ENCODE measurements at regions not wholly inside any gene's neighbourhood (a gene's known extent, or its start where the extent isn't known, plus 50 kb on each side); places are given as distances from the start of the nearest gene placed in this dataset.
A peak's percentile ranks its signal among the peaks of the same experiment; 100 is the strongest.

DNA sequence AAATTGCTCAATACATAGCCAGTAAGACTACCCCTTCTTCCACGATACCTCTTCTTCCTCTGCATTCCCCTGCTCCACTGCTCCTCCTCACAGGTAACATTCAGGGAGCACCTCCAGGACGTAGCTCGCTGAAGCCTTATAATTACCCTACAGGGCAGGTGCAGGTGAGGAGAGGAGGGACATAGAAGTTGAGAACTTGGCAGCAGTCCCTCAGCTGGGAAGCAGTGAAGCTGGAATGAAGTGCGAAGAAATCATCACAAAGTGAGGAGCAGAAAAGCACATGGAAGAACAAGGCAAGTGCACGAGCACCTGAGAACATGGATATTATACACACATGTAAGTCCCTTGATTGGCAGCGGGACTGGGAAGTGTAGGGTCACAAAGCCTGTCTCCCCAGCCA lies 118.2 kb downstream of the HSD17B3 start:
- DNase-seq (ENCODE audit: low spot score): no peak

DNA sequence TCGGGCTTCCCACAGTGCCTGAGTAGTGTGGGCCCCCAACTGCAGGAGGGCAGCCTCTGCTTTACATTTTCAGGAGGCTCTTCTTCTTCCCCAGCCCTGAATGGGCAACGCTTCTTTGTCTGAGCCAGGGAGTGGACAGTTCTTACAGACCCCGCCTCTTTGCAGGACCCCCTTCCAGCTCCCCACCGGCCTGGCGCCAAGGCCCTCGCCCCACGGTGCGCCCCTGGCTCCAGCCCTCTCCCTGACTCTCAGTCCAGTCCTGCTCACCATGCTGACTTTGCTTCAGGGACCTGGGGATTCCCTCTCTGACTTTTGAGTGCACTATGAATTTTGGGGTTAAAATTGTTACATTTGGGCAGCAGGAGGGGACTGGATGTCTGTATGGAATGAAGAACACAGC lies 123.8 kb downstream of the HSD17B3 start:
- no peak for DNase-seq (ENCODE audit: low spot score)

DNA sequence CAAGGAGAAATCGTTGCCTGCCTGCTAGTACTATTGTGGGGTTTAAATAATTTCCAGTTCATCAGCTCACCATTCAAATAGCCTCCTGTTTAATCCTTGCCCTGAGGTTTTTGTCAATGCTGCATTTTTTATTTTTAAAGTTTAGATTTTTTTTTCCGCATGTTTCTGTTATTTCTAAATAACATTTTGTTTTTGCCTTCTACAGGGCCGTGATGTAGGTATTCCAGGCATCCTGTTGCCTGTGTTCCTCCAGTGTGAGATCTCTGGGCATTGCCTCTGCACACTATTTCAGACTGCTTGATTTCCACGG lies 124.3 kb downstream of the HSD17B3 start:
- no peak for DNase-seq (ENCODE audit: low spot score)

DNA sequence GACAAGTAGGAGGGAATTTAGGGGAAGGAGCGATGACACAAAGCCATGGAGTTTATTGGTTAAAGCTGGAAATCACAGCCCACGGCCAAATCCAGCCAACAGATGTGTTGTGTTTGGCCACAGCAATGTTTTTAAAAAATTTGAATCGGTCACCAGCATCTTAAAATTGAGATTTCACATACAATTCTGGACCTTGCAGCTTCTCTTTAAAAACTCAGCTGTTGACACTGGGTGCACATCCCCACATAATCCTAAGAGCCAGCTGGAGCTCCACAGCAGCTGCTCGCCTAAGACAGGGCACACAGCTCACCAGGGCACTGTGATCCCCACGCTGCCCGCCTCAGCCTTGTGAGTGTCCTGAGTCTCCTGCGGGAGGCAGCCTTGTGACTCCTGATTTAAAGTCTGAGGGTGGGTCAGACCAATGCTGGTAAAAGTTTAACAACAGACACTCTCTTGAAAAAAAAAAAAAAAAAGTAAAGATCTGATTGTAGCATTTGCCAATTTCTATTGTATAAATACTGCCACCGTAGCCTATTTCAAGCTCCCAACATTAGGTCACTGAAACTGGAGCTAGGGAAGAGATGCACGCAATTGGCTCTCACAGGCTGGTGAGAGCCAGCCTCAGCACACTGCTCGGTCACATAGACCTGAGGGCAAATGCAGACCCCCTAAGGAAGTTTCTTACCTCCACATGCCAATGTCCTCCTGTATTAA lies 124.8 kb downstream of the HSD17B3 start:
- peak; percentile 54 for DNase-seq (ENCODE audit: low spot score)

DNA sequence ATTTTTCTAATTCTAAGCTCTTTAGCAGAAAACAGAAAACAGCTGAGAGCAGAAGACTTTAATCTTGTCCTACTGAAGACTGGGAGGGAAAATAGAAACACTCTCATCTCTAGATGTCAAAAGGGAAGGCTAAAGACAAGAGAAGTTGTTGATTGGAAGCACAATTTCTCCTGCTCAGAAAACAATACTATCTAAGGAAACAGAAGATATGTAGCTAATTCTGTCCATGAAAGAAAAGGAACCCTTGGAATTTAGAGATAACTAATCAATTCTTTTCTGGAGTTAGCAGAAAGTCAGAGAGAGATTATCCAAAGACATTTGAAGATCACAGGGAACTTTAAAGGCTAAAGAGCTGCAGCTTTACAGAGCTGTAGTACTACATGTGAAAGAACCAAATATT lies 126.2 kb downstream of the HSD17B3 start:
- DNase-seq (ENCODE audit: low spot score): no peak

DNA sequence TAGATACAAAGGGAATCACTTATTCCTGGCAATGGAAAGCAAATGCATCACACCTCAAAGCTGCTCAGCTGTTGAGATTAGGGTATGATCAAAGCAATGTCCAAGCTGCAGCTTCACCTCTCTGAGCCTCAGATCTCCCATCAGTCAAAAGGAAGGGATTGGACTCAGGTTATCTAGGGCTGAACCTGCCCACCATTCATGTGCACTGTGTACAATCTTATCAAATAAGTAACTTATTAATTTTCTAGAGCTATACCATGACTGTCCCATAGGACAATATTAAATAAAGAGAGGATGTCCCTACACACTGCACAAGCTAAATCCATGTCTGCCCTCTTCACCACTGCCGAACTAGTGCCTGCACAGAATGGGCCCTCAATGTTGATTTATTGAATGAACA lies 127.0 kb downstream of the HSD17B3 start:
- DNase-seq (ENCODE audit: low spot score): no peak

DNA sequence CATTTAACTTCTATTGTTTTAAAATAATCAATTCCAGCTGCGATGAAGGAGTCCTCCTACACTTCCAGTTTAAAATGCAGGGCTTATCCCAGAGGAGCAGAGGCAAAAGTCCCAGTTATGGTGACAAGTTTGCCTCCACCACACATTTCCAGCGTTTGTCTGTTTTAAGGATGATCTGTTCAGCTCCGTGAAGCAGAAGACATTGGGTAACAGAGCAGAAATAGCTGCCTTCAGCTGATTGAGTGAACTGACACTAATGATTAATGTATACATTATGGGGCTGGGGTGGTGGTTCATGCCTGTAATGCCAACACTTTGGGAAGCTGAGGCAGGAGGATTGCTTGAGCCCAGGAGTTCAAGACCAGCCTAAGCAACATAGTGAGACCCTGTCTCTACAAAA lies 127.6 kb downstream of the HSD17B3 start:
- no peak for DNase-seq (ENCODE audit: low spot score)

DNA sequence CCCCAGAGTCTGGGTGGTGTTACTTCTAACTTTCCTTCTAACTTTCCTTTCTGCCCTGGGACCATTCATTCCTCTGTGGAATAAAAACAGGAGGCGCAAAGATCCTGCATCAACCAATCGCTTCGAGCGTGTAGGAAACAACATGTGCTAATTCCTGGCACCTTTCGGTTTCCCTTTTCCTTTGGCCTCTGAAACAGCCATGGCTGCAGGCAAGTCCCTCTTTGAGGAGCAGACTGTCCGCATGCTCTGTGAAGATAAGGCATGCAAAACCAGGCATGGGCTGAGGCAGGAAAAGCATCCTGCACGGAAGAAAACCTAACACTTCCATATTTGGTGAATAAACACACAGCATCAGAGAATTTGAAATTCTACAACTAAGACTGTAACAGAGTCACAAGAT lies 128.3 kb downstream of the HSD17B3 start:
- DNase-seq (ENCODE audit: low spot score): no peak

DNA sequence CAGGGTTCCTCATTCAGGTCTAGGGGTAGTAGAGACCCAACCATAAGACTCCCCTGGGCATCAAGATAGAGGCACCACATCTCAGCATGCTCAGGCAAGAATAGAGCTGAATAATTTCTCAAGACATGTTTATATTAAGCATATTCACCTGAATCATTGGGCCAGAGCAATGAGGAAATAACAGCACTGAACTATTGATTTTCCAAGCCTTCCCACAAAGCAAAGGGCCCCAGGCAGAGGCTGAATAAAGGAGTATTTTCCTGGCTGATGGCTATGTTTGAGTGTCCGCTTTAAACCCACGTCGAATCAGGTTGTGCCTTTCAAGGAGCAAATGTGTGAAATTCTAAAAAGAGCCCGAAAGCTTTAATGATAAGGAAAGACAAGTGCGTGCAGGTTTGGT lies 129.2 kb downstream of the HSD17B3 start:
- DNase-seq (ENCODE audit: low spot score): no peak

DNA sequence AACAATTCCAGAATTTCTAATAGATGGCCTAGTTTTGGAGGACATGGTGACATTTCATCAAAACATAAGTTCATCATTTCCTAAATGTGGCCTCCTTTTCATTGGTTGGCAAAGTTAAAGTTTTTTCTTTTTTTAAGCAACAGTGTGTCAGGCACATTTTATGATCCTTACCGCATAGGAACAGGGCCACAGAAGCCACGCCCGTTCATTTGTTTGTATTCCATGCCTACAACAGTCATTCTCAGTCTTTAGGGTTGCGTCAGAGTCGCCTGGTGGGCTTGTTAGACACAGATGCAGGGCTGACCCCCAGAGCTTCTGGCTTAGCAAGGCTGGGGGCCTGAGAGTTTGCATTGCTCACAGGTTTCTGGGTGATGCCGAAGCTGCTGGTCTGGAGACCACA lies 130.2 kb downstream of the HSD17B3 start:
- no peak for DNase-seq (ENCODE audit: low spot score)

DNA sequence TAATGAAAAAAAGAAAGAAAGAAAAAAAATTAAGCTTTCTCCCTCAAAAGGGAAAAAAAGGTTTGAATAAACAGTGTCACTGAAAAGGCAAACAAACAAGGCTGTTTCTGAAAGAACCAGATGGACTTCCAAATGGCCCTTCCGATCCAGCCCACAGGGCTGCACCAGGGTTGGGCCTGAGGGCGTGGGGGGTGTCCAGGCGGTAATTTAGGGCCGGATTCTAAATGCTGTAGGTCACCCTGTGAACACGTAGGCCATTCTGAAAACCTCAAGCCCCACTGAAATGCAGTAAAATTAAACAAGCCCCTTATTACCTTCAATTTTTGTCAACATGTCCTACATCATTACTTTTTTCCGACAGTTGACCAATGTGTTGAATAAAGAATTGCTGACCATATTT lies 132.1 kb downstream of the HSD17B3 start:
- DNase-seq (ENCODE audit: low spot score): no peak

DNA sequence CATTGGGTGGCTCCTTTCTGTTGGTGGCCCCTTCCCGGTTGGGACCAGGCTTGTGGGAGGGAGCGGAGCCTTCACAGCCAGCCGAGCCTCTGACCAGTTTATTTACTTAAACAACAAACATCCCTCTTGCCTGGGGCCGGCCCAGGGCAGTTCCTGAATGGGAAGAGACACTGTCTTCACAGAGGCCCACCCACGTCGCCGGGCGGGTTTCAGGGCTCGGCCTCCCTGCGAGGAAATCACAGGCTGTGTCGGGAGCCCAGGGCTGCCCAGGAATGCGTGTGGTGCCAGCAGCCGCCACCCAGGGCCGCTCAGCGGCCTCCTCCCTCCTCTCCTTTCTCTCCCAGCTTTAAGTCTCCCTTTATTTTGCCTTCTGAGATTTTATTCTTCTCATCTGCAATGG lies 132.5 kb downstream of the HSD17B3 start:
- DNase-seq (ENCODE audit: low spot score): peak; percentile 5

DNA sequence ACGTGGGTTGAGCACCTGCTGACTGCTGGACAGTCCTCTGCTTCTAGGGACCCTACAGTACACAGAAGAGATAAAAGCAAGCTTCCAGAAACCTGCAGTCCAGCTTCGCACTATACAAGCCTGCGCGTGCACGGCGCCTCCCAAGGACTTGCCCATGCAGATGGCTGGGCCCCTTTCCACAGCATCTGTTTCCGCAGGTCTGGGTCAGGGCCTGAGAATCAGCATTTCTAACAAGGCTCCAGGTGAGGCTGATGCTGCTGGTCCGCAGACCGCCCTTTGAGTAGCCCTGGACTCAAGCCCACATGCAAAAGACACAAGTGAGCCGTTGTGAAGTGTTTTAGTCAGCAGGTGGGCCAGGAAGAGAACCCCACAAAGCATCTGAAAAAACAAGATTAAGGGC lies 133.1 kb downstream of the HSD17B3 start:
- no peak for DNase-seq (ENCODE audit: low spot score)

DNA sequence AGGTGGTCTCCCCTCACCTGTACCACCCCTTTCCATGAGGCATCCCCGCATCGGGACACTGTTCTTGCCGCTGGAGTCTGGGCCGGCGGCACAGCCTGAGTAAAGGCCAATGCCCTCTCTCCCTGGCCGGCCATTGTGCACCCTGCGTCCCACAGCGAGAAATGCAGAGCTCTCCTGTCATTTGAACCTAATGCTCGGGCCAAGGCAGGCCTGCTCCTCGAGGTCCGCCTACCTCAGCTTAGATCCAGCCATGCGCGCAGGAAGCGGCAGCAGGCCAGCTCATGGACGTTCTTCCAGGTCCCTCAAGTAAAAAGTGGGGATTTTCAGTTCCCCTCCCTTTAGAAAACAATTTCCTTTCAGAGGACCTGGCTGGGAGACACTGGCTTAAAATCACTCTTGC lies 135.0 kb downstream of the HSD17B3 start:
- DNase-seq (ENCODE audit: low spot score): no peak

DNA sequence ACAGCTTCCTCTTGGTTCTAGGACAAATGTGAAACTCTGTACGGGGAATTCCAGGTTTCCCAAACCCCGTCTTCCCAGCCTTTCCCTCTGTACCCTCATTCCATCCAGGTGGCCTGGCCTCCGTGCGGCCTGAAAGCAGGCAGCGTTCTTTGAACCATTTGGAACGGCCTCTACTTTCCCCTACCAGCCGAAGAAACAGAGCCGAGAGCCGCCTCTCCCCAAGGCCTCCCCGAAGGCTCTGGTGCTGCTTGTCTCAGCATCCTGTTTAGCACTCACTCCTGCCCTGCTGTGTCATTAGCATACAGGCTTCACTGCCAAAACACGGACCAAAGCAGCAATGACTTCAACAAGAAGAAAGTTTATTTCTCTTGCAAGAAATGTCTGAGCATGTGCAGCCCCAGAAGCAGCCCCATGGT lies 137.7 kb downstream of the HSD17B3 start:
- no peak for DNase-seq (ENCODE audit: low spot score)

DNA sequence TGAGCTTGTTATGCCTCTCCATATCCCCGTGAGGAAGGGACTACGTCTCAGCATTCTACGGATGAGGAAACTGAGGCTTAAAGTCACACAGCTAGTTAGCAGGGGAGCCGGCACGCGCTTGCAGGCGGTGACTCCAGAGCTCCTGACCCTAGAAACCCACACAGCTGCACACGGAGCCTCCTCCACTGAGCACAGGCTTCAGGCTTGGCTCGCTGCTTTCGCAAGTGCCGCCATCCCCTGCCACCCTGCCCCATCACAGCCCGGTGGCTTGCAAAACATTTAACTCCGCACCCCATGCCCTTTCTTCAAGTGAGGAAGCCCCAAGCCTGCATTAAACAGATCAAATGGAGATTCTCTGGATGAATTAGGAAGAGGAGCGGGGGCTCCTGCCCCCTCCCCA lies 138.3 kb downstream of the HSD17B3 start:
- DNase-seq (ENCODE audit: low spot score): no peak

DNA sequence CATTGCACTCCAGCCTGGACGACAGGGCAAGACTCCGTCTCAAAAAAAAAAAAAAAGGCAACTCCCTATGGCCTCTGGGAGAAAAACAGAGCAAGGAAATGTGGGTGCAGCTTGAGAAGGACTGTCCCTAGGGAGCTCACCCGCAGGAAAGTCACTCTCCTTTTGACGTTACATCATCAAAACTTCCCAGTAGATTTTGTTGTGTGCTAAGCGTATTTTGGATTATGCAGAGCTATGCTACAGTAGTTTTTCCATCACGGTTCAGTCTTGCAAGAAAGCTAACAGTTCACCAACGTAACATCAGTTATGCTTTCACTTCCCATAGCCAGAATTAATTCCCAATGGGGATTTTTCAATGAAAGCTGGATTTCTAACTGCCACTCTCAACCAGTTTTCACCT lies 138.8 kb downstream of the HSD17B3 start:
- DNase-seq (ENCODE audit: low spot score): no peak

DNA sequence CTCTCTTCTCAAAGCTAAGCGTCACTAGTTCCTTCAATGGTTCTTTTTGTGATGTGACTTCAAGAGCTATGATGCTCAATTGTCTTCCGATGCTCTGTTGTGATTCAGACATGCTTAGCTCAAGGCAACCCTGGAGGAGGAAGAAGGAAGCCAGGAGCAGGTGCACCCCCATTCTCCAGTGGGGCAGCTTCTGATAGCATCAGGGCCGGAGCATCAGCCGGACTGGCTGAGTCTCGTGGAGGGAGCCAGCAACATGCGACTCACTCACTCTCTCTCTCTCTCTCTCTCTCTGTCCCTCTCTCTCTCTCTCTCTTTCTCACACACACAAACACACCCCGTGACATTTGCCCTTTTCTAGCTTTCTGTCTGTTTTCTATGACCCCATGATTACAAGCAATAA lies 140.2 kb downstream of the HSD17B3 start:
- DNase-seq (ENCODE audit: low spot score): no peak

DNA sequence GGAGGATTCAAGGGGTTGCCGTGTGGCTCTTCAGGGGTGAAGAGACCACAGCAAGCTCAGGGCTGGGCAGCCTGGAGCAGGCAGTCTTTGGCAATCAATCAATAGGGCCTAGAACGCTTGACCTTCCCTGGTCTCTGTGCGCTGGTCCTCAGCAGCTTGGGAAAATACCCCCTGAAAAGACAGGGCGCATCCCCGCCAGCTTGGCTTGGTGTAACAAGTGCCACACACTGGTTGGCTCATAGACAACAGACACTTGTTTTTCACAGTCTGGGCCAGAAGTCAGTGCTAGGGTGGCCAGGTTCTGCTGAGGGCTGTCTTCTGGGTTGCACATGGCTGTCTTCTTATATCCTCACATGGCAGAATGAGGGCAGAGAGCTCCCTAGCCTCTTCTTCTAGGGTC lies 141.1 kb downstream of the HSD17B3 start:
- no peak for DNase-seq (ENCODE audit: low spot score)

DNA sequence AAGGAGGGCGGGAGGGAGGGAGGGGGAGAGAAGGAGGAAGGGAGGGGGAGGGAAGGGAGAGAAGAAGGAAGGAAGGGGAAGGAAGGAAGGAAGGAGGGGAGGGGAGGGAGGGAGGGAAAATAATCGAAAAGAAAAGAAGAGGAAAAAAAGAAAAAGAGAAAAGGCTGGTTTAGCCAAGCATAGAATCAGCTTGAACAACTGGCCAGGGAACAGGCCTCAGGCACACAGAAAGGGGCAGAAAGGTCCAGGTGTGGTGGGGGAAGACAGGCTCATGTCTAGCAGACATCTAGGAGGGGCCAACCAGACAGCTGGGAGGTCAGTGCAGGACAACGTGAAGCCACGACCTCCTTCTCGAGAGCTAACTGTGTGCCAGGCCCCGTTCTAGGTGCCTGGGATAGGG lies 141.8 kb downstream of the HSD17B3 start:
- DNase-seq (ENCODE audit: low spot score): no peak

DNA sequence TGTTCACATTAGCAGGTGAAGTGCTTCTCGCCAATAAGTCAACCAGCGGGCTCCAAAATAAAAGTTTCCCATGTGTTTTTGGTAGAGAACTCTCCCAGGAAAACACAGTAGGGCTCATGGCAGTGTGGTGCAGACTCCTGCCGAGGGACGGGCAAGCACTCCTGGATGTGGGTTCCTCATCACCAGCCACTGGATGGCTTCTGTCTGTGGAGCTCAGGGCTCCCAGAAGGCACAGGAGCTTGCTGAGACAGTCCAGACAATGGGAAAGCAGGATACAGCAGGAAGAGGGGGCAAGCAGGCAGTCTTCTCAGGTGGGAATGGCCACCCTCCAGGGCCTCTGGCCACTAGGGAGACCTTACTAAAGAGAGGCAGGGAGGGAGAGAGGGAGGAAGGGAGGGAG lies 142.4 kb downstream of the HSD17B3 start:
- no peak for DNase-seq (ENCODE audit: low spot score)

DNA sequence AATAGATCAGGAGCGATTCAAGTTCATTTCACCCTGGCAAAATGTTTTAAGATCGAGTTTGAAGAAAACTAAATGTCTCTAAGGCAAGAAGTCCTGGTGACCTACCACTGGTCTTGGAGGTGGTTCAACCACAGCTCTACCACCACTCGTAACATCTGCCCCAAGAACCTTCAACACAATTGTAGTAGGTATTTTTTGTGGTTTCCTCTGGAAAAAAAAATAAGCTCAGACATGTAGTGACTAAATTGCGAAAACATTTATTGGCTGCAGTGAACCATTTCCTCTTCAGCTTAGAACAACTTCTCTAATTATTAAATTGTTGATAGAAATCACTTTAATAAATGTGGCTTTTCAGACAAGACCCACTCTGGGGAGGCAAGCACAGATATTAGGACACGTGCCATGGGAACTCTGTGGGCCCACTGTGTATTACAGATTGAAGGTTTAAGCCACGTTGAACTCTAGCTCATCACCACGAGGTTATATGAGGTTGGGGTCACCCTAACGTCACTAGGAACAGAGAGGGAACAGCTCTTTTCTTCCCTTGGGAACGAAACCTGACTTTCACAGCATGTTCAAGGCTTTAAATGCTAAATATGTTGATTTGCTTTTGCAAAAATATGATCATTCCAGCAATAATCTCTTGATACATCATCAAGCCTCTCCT lies 142.9 kb downstream of the HSD17B3 start:
- no peak for DNase-seq (ENCODE audit: low spot score)

DNA sequence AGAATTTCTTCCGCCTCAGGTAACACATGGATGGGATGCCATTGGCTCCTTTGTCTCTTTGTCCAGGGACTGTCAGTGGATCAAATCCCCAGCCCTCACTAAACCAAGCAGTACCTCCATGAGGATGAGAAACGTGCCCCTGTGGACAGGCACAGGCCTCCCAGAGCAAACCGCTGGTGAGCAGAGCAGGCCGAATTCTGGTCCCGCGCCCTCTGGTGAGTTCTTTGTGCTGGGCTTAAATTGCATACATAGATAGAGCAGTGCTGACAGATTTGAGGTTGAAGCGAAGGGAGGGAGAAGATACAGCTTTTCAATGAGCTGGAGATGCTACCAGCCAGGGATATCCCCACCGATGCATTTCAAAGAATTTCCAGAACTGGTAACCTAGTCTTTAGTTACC lies 143.8 kb downstream of the HSD17B3 start:
- DNase-seq (ENCODE audit: low spot score): no peak

DNA sequence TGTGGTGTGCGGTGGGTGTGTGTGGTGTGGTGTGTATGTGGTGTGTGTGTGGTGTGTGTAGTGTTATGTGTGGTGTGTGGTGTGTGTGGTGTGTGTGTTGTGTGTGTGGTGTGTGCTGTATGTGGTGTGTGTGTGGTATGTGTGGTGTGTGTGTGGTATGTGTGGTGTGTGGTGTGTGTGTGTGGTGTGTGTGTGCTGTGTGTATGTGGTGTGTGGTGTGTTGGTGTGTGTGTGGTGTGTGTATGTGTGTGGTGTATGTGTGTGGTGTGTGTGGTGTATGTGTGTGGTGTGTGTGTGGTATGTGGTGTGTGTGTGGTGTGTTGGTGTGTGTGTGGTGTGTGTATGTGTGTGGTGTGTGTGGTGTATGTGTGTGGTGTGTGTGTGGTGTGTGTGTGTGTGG lies 144.3 kb downstream of the HSD17B3 start:
- no peak for DNase-seq (ENCODE audit: low spot score)
